ENCODE measurements at regions not wholly inside any gene's neighbourhood (a gene's known extent, or its start where the extent isn't known, plus 50 kb on each side); places are given as distances from the start of the nearest gene placed in this dataset.

GRCh38 chr14:105897725-105898113 is 371.3 kb downstream of the TMEM121 start:
- no peak for TF ChIP-seq CTCF (IDR thresholded peaks at IDR 0.05)
- no peak for TF ChIP-seq POLR2A (IDR thresholded peaks at IDR 0.05)

Data from testis (tissue), 2 donors.